HFFc6 (cell line): ENCODE measurements at regions not wholly inside any gene's neighbourhood (a gene's known extent, or its start where the extent isn't known, plus 50 kb on each side); places are given as distances from the start of the nearest gene placed in this dataset.

Experiments used
- DNase-seq: peaks from one replicate; pipeline ENCODE4 v3.0.0-alpha.2; 2018
- H3K27ac Mint-ChIP-seq: 2 replicates; pipeline ENCODE4 v1.8.0; 2020; ENCODE audit warnings: mild to moderate bottlenecking, mixed read lengths
- H3K27me3 Mint-ChIP-seq: 2 replicates; pipeline ENCODE4 v1.8.0; 2021; ENCODE audit warnings: mild to moderate bottlenecking, moderate library complexity, mixed read lengths; ENCODE audit not compliant: insufficient read depth
- H3K36me3 Mint-ChIP-seq: 2 replicates; pipeline ENCODE4 v1.8.0; 2021; ENCODE audit warnings: low read depth, mixed read lengths
- H3K4me1 Mint-ChIP-seq: 2 replicates; pipeline ENCODE4 v1.8.0; 2020; ENCODE audit warnings: low read depth, mixed read lengths
- H3K4me3 Mint-ChIP-seq: 2 replicates; pipeline ENCODE4 v1.8.0; 2020; ENCODE audit warnings: mild to moderate bottlenecking, moderate library complexity, mixed read lengths
- H3K9me3 Mint-ChIP-seq: 2 replicates; pipeline ENCODE4 v1.8.0; 2020; ENCODE audit warnings: mild to moderate bottlenecking, mixed read lengths
- TF ChIP-seq, protein P1 (sequence below): fragments of 200-600 bp; sonication (generic); IDR thresholded peaks from 2 replicates; pipeline ENCODE4 v1.5.0; 2021; ENCODE audit warnings: antibody characterized with exemption, mild to moderate bottlenecking

DNA sequence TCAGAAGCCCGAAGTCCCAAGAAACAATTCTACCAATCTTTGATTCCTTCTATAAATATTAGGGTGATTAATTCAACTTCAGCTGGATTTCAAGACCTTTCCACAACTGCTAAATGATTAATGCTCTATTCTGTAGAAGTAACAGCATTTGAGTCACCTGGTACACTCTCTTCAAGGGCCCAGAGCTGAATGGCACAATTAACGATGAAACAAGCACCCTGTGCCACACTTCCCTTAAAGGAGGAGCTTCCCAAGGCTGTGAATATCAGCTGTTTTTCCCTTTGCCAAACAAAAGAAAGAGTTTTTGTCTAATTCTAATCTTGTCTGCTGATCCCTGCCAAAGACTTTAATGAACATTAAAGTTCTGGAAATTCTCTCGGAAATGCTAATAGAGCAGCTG lies 56.0 kb downstream of the BOD1L2 start:
- Mint-ChIP-seq H3K27ac (no peak overlapping the region), H3K27me3 (peaks cover 3% of the 10 kb centered on the region), H3K4me3 (no peak overlapping the region), H3K36me3 (no peaks in the 10 kb centered on the region), H3K9me3 (no peaks in the 10 kb centered on the region), H3K4me1 (no peaks in the 10 kb centered on the region)
- TF ChIP-seq, protein P1, sequence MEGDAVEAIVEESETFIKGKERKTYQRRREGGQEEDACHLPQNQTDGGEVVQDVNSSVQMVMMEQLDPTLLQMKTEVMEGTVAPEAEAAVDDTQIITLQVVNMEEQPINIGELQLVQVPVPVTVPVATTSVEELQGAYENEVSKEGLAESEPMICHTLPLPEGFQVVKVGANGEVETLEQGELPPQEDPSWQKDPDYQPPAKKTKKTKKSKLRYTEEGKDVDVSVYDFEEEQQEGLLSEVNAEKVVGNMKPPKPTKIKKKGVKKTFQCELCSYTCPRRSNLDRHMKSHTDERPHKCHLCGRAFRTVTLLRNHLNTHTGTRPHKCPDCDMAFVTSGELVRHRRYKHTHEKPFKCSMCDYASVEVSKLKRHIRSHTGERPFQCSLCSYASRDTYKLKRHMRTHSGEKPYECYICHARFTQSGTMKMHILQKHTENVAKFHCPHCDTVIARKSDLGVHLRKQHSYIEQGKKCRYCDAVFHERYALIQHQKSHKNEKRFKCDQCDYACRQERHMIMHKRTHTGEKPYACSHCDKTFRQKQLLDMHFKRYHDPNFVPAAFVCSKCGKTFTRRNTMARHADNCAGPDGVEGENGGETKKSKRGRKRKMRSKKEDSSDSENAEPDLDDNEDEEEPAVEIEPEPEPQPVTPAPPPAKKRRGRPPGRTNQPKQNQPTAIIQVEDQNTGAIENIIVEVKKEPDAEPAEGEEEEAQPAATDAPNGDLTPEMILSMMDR = no peak
- no peak for DNase-seq

DNA sequence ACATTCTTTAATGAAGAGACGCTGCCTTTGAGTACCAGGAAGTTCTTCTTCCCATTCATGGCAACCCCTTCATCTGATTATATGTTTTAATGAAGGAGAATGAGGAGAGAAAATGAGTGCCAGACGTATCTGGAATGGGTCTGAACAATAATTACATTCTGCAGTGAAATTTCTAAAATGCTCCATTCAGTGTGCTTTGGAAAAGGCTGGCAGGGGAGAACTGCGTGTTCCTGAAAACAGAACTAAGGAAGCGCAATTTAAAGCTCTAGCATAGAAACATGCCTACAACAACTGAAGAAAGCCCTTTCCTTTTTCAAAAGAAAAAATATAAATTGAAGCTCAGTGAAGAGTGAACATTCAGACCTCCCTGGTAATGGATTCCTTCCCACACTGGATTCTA lies 58.8 kb downstream of the BOD1L2 start:
- H3K36me3 Mint-ChIP-seq = no peaks in the 10 kb centered on the region
- TF ChIP-seq, protein P1 = no peak
- no peak for DNase-seq
- peaks cover 12% of the 10 kb centered on the region for H3K4me1 Mint-ChIP-seq
- H3K9me3 Mint-ChIP-seq = no peaks in the 10 kb centered on the region
- H3K4me3 Mint-ChIP-seq = no peak overlapping the region
- H3K27me3 Mint-ChIP-seq = peaks cover 3% of the 10 kb centered on the region
- no peak overlapping the region for H3K27ac Mint-ChIP-seq

DNA sequence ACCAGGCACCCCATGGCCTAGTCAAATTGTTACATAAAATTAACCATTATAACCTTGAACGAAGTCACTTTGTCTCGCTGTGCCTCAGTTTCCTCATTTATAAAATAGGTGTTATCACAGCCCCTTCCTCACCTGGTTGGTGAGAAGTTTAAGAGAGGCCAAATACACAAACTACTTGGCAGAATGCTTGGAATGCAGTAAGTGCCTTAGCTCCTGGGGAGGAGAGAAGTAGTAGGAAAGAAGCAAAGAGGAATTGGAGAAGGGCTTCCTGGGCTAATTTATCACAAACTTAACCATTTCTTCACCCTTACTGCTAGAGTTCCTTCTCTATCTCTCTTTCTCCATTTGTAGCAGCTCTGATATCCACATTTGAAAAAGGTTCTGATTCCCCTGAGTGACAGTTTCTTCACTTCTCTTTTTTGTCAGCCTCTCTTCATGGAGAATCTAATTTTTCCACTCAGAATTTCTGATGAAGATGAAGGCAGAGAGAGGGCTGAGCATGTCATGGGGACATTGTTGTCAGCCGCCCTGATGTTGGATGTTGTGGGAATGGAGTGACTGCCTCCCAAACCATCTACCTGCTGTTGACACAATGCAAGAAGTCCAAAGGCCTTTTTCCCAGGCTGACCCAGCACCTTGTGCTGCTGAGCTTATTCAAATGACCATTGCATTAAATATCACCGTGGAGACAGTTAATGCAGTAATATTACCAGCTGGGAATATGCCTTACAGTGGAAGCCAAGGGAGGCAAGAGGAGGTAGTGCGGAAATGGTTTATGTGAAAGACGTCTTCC lies 60.4 kb downstream of the BOD1L2 start:
- Mint-ChIP-seq H3K9me3 (no peaks in the 10 kb centered on the region), H3K27ac (no peak overlapping the region), H3K4me1 (peaks cover 25% of the 10 kb centered on the region), H3K36me3 (no peaks in the 10 kb centered on the region), H3K4me3 (no peak overlapping the region), H3K27me3 (peaks cover 2% of the 10 kb centered on the region)
- TF ChIP-seq, protein P1 = no peak
- no peak for DNase-seq

DNA sequence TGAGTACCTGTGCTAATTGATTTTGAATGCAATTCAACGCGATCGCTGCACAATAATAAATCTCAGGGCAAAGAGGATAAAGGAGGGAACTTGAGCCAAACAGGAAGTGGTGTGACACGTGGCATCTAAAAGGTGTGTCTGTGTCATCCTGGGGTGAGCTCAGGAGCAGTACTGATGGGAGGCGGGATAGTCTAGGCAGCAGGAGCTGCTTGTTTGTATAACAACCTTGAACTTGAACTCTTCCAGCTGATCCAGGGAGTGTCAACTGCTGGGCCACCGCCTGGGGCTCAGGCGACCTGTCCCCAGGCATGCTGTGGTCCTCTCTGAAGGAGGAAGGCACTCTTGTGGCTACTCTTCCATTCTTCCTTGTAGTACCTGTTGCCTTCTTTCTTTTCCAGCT lies 61.2 kb downstream of the BOD1L2 start:
- H3K27ac Mint-ChIP-seq = no peak overlapping the region
- TF ChIP-seq, protein P1 = no peak
- peaks cover 25% of the 10 kb centered on the region for H3K4me1 Mint-ChIP-seq
- H3K27me3 Mint-ChIP-seq = peaks cover 2% of the 10 kb centered on the region
- no peak for DNase-seq
- H3K4me3 Mint-ChIP-seq = no peak overlapping the region
- H3K9me3 Mint-ChIP-seq = no peaks in the 10 kb centered on the region
- no peaks in the 10 kb centered on the region for H3K36me3 Mint-ChIP-seq

DNA sequence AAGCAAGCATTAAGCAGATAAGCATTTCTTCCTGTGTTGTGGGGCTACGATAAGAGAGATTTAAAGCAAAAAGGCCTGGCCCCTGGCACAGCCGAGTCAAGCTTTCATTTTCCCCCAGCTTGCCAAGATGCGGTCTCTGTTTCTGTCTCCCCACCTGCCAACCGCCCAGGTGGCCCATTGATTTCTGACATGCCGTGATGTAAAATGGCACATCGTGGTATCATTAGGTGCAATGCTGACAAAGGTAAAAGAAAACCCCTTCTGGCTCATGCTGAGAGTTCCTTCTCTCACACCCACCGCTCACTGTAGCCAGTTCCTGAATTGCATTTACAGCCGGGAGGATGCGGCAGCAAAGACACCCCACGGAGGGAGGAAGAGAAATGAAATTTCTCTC lies 62.8 kb downstream of the BOD1L2 start:
- peaks cover 25% of the 10 kb centered on the region for H3K4me1 Mint-ChIP-seq
- no peaks in the 10 kb centered on the region for H3K36me3 Mint-ChIP-seq
- TF ChIP-seq, protein P1 = no peak
- H3K9me3 Mint-ChIP-seq = no peaks in the 10 kb centered on the region
- DNase-seq = no peak
- peaks cover 2% of the 10 kb centered on the region for H3K27me3 Mint-ChIP-seq
- peak overlapping the region; percentile 33; the same call in 1 of the 2 replicates for H3K4me3 Mint-ChIP-seq
- no peak overlapping the region for H3K27ac Mint-ChIP-seq
